DOHH2 (cell line): ENCODE measurements at regions not wholly inside any gene's neighbourhood (a gene's known extent, or its start where the extent isn't known, plus 50 kb on each side); places are given as distances from the start of the nearest gene placed in this dataset.
"Not testable (repeated sequence)": the region's sequence is repeated elsewhere in the genome, so short reads cannot be mapped to it uniquely, and the experiment has no call there.

Experiments used
- H3F3A ChIP-seq: fragments of 200-600 bp; sonication (generic), shearing (Covaris generic); 2 replicates; pipeline ENCODE4 v1.6.0; 2016; ENCODE audit warnings: antibody characterized with exemption, mild to moderate bottlenecking; ENCODE audit not compliant: control insufficient read depth, insufficient read depth
- H3K27ac ChIP-seq: fragments of 200-600 bp; sonication (generic); 2 replicates; pipeline ENCODE4 v1.5.1; 2014; ENCODE audit warnings: low read depth, mild to moderate bottlenecking, low read length, moderate library complexity
- H3K27me3 ChIP-seq: fragments of 200-600 bp; sonication (generic); 2 replicates; pipeline ENCODE4 v1.6.1; 2014; ENCODE audit warnings: mild to moderate bottlenecking, low read length, mixed read lengths; ENCODE audit not compliant: control insufficient read depth
- H3K36me3 ChIP-seq: fragments of 200-600 bp; sonication (generic); 2 replicates; pipeline ENCODE4 v1.6.1; 2014; ENCODE audit warnings: mild to moderate bottlenecking, low read length, moderate library complexity, mixed read lengths; ENCODE audit not compliant: control insufficient read depth
- H3K4me1 ChIP-seq: fragments of 200-600 bp; sonication (generic); 2 replicates; pipeline ENCODE4 v1.6.1; 2014; ENCODE audit warnings: mild to moderate bottlenecking, low read length, mixed read lengths; ENCODE audit not compliant: control insufficient read depth
- H3K4me2 ChIP-seq: fragments of 200-600 bp; sonication (generic); 2 replicates; pipeline ENCODE4 v1.6.0; 2014; ENCODE audit warnings: mild to moderate bottlenecking, low read length, moderate library complexity
- H3K4me3 ChIP-seq: fragments of 200-600 bp; sonication (generic); 2 replicates; pipeline ENCODE4 v1.5.1; 2014; ENCODE audit warnings: mild to moderate bottlenecking, low read length, mixed read lengths
- H3K79me2 ChIP-seq: fragments of 200-600 bp; sonication (generic); 2 replicates; pipeline ENCODE4 v1.6.1; 2014; ENCODE audit warnings: mild to moderate bottlenecking, low read length, mixed read lengths; ENCODE audit not compliant: control insufficient read depth
- H3K9me2 ChIP-seq: fragments of 200-600 bp; sonication (generic); replicated peaks from 2 replicates; pipeline ENCODE4 v1.6.1; 2014; ENCODE audit warnings: mild to moderate bottlenecking, low read length, mixed read lengths; ENCODE audit not compliant: control insufficient read depth
- H3K9me3 ChIP-seq: fragments of 200-600 bp; sonication (generic); 2 replicates; pipeline ENCODE4 v1.6.1; 2014; ENCODE audit warnings: antibody characterized with exemption, low read length, mixed read lengths; ENCODE audit not compliant: control insufficient read depth, insufficient read depth
- H4K20me1 ChIP-seq: fragments of 200-600 bp; sonication (generic); 2 replicates; pipeline ENCODE4 v1.6.0; 2014; ENCODE audit warnings: low read depth, mild to moderate bottlenecking, antibody characterized with exemption, low read length, moderate library complexity; ENCODE audit not compliant: control insufficient read depth, insufficient read depth
- CTCF ChIP-seq: fragments of 200-600 bp; sonication (generic); IDR thresholded peaks from one replicate; pipeline ENCODE4 v1.5.1; 2014; ENCODE audit warnings: antibody characterized with exemption, mild to moderate bottlenecking, low read depth, low read length; ENCODE audit not compliant: poor library complexity, severe bottlenecking
- EZH2phosphoT487 ChIP-seq: fragments of 200-600 bp; sonication (generic); IDR thresholded peaks from 2 replicates; pipeline ENCODE4 v1.6.1; 2017; ENCODE audit warnings: borderline replicate concordance, mild to moderate bottlenecking, antibody characterized with exemption, low read length, moderate library complexity, mixed read lengths

GRCh38 chr6:68196645-68197044, 438.4 kb upstream of the ADGRB3 start:
- no peaks in the 10 kb centered on the region for H3K9me2 ChIP-seq
- H3K27me3 ChIP-seq: no peaks in the 10 kb centered on the region
- no peaks in the 10 kb centered on the region for H4K20me1 ChIP-seq
- peaks cover 3% of the 10 kb centered on the region; the same call in 1 of the 2 replicates for H3K4me1 ChIP-seq
- H3K4me3 ChIP-seq: no peak overlapping the region
- no peaks in the 10 kb centered on the region for H3K9me3 ChIP-seq
- no peak overlapping the region for H3K27ac ChIP-seq
- H3K4me2 ChIP-seq: no peak overlapping the region
- no peaks in the 10 kb centered on the region for H3K79me2 ChIP-seq
- no peaks in the 10 kb centered on the region for H3F3A ChIP-seq
- no peaks in the 10 kb centered on the region for H3K36me3 ChIP-seq
- TF ChIP-seq CTCF (peak; percentile 51), EZH2phosphoT487 (no peak)

GRCh38 chr6:68195753-68196152, 439.3 kb upstream of the ADGRB3 start:
- not testable (repeated sequence) for H3K79me2 ChIP-seq, H3K27ac ChIP-seq, H4K20me1 ChIP-seq, H3K9me3 ChIP-seq, H3K36me3 ChIP-seq, H3K4me3 ChIP-seq, H3F3A ChIP-seq, H3K4me1 ChIP-seq, H3K27me3 ChIP-seq, H3K4me2 ChIP-seq, H3K9me2 ChIP-seq

- no peaks in the 10 kb centered on the region for H3F3A ChIP-seq
- H3K9me2 ChIP-seq: no peaks in the 10 kb centered on the region
- H3K27ac ChIP-seq: no peak overlapping the region
- TF ChIP-seq CTCF (no peak), EZH2phosphoT487 (no peak)
- no peaks in the 10 kb centered on the region for H3K79me2 ChIP-seq
- H3K36me3 ChIP-seq: no peaks in the 10 kb centered on the region
- H3K4me2 ChIP-seq: no peak overlapping the region
- peaks cover 3% of the 10 kb centered on the region; the same call in 1 of the 2 replicates for H3K4me1 ChIP-seq
- H3K27me3 ChIP-seq: no peaks in the 10 kb centered on the region
- no peaks in the 10 kb centered on the region for H4K20me1 ChIP-seq
- no peaks in the 10 kb centered on the region for H3K9me3 ChIP-seq
- H3K4me3 ChIP-seq: no peak overlapping the region
These were observed 440.1 kb upstream of the ADGRB3 start for GRCh38 chr6:68194846-68195478.

- H3K79me2 ChIP-seq: no peaks in the 10 kb centered on the region
- peaks cover 3% of the 10 kb centered on the region; the same call in 1 of the 2 replicates for H3K4me1 ChIP-seq
- no peaks in the 10 kb centered on the region for H3K9me3 ChIP-seq
- H3K27ac ChIP-seq: no peak overlapping the region
- no peaks in the 10 kb centered on the region for H4K20me1 ChIP-seq
- no peaks in the 10 kb centered on the region for H3F3A ChIP-seq
- H3K9me2 ChIP-seq: no peaks in the 10 kb centered on the region
- H3K4me2 ChIP-seq: no peak overlapping the region
- H3K27me3 ChIP-seq: no peaks in the 10 kb centered on the region
- no peaks in the 10 kb centered on the region for H3K36me3 ChIP-seq
- H3K4me3 ChIP-seq: no peak overlapping the region
- TF ChIP-seq EZH2phosphoT487: no peak
- no peak for TF ChIP-seq CTCF
These were observed 442.1 kb upstream of the ADGRB3 start for GRCh38 chr6:68192988-68193387.
